H1 (cell line): ENCODE measurements at regions not wholly inside any gene's neighbourhood (a gene's known extent, or its start where the extent isn't known, plus 50 kb on each side); places are given as distances from the start of the nearest gene placed in this dataset.

ENCODE experiments used
- CTCF ChIA-PET: fragments of 300-600 bp; sonication (Branson Sonifier 250); formaldehyde crosslinking; loops from one replicate; lab custom pipeline; 2021; ENCODE audit not compliant: partially characterized antibody; lab: Charles Lee
- POLR2A ChIA-PET: fragments of 300-600 bp; sonication (Branson Sonifier 250); formaldehyde crosslinking; loops from one replicate; lab custom pipeline; 2021; ENCODE audit warnings: inconsistent platforms; ENCODE audit not compliant: partially characterized antibody; lab: Charles Lee
- DNase-seq, 2 experiments: peaks; one replicate each; pipeline versions ENCODE4 v3.0.0 to v3.0.0-alpha.2; 2010 to 2022; ENCODE audit warnings: low spot score in 2 of 2, low read depth in 1 of 2, mixed read lengths in 1 of 2
- FAIRE-seq: peaks from 2 replicates; lab custom pipeline; 2011; peaks lifted over from hg19 to GRCh38; lab: Jason Lieb, UNC
- H2AFZ ChIP-seq: 2 replicates; pipeline ENCODE4 v1.8.1; 2012; ENCODE audit warnings: low read length, inconsistent platforms
- H2AK5ac ChIP-seq: 2 replicates; pipeline ENCODE4 v1.6.1; 2013; ENCODE audit warnings: low read depth, low read length
- H2BK120ac ChIP-seq: replicated peaks from 2 replicates; pipeline ENCODE3; 2013; ENCODE audit warnings: low read depth, low read length, inconsistent platforms
- H2BK12ac ChIP-seq: 2 replicates; pipeline ENCODE4 v1.6.1; 2013; ENCODE audit warnings: low read depth, low read length
- H2BK15ac ChIP-seq: 2 replicates; pipeline ENCODE4 v1.6.1; 2013; ENCODE audit warnings: low read length
- H2BK20ac ChIP-seq: 2 replicates; pipeline ENCODE4 v1.6.1; 2013; ENCODE audit warnings: low read length
- H2BK5ac ChIP-seq: 2 replicates; pipeline ENCODE4 v1.6.1; 2013; ENCODE audit warnings: low read depth, low read length
- H3K14ac ChIP-seq: 2 replicates; pipeline ENCODE4 v1.6.1; 2013; ENCODE audit warnings: inconsistent platforms; ENCODE audit not compliant: insufficient read length
- H3K18ac ChIP-seq: 2 replicates; pipeline ENCODE4 v1.6.1; 2013; ENCODE audit warnings: low read length; ENCODE audit errors: extremely low read depth
- H3K23ac ChIP-seq: 2 replicates; pipeline ENCODE4 v1.6.1; 2013; ENCODE audit warnings: inconsistent platforms; ENCODE audit not compliant: insufficient read length
- H3K23me2 ChIP-seq: 2 replicates; pipeline ENCODE4 v1.6.1; 2013; ENCODE audit warnings: low read depth, low read length
- H3K27ac ChIP-seq: 2 replicates; pipeline ENCODE4 v1.6.1; 2011; ENCODE audit warnings: low read depth, low read length, inconsistent platforms
- H3K27me3 ChIP-seq, 4 experiments: replicated peaks in 1 of 4; 1 replicate in 1 of 4; 2 replicates in 3 of 4; pipeline versions ENCODE4 v1.6.1 to v1.8.1; 2011 to 2013; ENCODE audit warnings: low read length in 3 of 4, mild to moderate bottlenecking in 3 of 4, inconsistent platforms in 2 of 4, mixed read lengths in 2 of 4, moderate library complexity in 1 of 4; ENCODE audit not compliant: control insufficient read depth in 3 of 4, insufficient read depth in 3 of 4; ENCODE audit errors: extremely low read depth in 1 of 4
- H3K36me3 ChIP-seq, 4 experiments: 2 replicates each; pipeline versions ENCODE4 v1.6.1 to v1.8.1; 2011 to 2013; ENCODE audit warnings: mild to moderate bottlenecking in 4 of 4, low read length in 3 of 4, moderate library complexity in 2 of 4, control low read depth in 1 of 4, inconsistent platforms in 1 of 4; ENCODE audit not compliant: insufficient read depth in 4 of 4, control insufficient read depth in 2 of 4
- H3K4ac ChIP-seq: replicated peaks from 2 replicates; pipeline ENCODE3; 2013; ENCODE audit warnings: low read length, low read depth, mixed read lengths, inconsistent platforms; ENCODE audit not compliant: insufficient read length
- H3K4me1 ChIP-seq, 4 experiments: replicated peaks in 1 of 4; 1 replicate in 1 of 4; 2 replicates in 3 of 4; pipeline versions ENCODE4 v1.6.1 to v1.8.1; 2011 to 2013; ENCODE audit warnings: low read length in 3 of 4, inconsistent platforms in 2 of 4, mixed read lengths in 1 of 4; ENCODE audit not compliant: insufficient read depth in 4 of 4, control insufficient read depth in 3 of 4
- H3K4me2 ChIP-seq, 2 experiments: 2 replicates each; pipeline versions ENCODE4 v1.6.1 to v1.8.1; 2011 to 2013; ENCODE audit warnings: low read depth in 2 of 2, low read length in 2 of 2, control low read depth in 1 of 2, inconsistent platforms in 1 of 2, mild to moderate bottlenecking in 1 of 2; ENCODE audit not compliant: insufficient read depth in 1 of 2
- H3K4me3 ChIP-seq, 4 experiments: fragments of 200-600, 300-600 bp in 1 of 4; sonication (generic), shearing (Covaris generic), sonication (Bioruptor Twin) in 1 of 4; 2 replicates each; pipeline versions ENCODE4 v1.5.1 to v1.8.1; 2011 to 2016; ENCODE audit warnings: low read length in 4 of 4, low read depth in 3 of 4, control low read depth in 2 of 4, inconsistent platforms in 2 of 4, mild to moderate bottlenecking in 2 of 4, mixed read lengths in 1 of 4, moderate library complexity in 1 of 4; ENCODE audit not compliant: insufficient read depth in 2 of 4; ENCODE audit errors: extremely low read depth in 1 of 4
- H3K56ac ChIP-seq: replicated peaks from 2 replicates; pipeline ENCODE3; 2013; ENCODE audit warnings: low read depth, mild to moderate bottlenecking, mixed read lengths, low read length, inconsistent platforms; ENCODE audit not compliant: insufficient read length
- H3K79me1 ChIP-seq: 2 replicates; pipeline ENCODE4 v1.6.1; 2013; ENCODE audit warnings: low read depth, low read length, control low read depth
- H3K79me2 ChIP-seq, 2 experiments: 2 replicates each; pipeline versions ENCODE4 v1.6.1 to v1.8.1; 2012 to 2013; ENCODE audit warnings: low read length in 2 of 2, mild to moderate bottlenecking in 2 of 2, inconsistent platforms in 1 of 2; ENCODE audit not compliant: insufficient read depth in 2 of 2, control insufficient read depth in 1 of 2
- H3K9ac ChIP-seq, 4 experiments: replicated peaks in 1 of 4; 1 replicate in 1 of 4; 2 replicates in 3 of 4; pipeline versions ENCODE4 v1.6.1 to v1.8.1; 2011 to 2013; ENCODE audit warnings: low read depth in 3 of 4, low read length in 3 of 4, control low read depth in 2 of 4, mild to moderate bottlenecking in 2 of 4, moderate library complexity in 2 of 4, inconsistent platforms in 1 of 4; ENCODE audit errors: extremely low read depth in 1 of 4
- H3K9me3 ChIP-seq, 2 experiments: 2 replicates each; pipeline versions ENCODE4 v1.6.1 to v1.8.1; 2012 to 2013; ENCODE audit warnings: mild to moderate bottlenecking in 2 of 2, moderate library complexity in 2 of 2, control low read depth in 1 of 2, inconsistent platforms in 1 of 2, low read depth in 1 of 2, low read length in 1 of 2, mixed read lengths in 1 of 2; ENCODE audit not compliant: insufficient read depth in 2 of 2
- H4K20me1 ChIP-seq, 2 experiments: replicated peaks in 1 of 2; 2 replicates each; pipeline versions ENCODE3 to v1.8.1; 2011 to 2013; ENCODE audit warnings: inconsistent platforms in 2 of 2, low read length in 2 of 2, mild to moderate bottlenecking in 1 of 2; ENCODE audit not compliant: insufficient read depth in 2 of 2, control insufficient read depth in 1 of 2
- H4K5ac ChIP-seq: 2 replicates; pipeline ENCODE4 v1.6.1; 2013; ENCODE audit warnings: low read length, low read depth, mixed read lengths, inconsistent platforms; ENCODE audit not compliant: insufficient read length
- H4K8ac ChIP-seq: 2 replicates; pipeline ENCODE4 v1.8.0; 2013; ENCODE audit warnings: mild to moderate bottlenecking, moderate library complexity, low read length, inconsistent platforms; ENCODE audit not compliant: insufficient read depth; ENCODE audit errors: extremely low read depth
- H4K91ac ChIP-seq: replicated peaks from 2 replicates; pipeline ENCODE3; 2013; ENCODE audit warnings: low read length, mixed read lengths, inconsistent platforms; ENCODE audit not compliant: insufficient read length
- ATF2 ChIP-seq: IDR thresholded peaks from 2 replicates; pipeline ENCODE4 v1.6.1; 2012; ENCODE audit warnings: low read length, inconsistent platforms
- BCL11A ChIP-seq, 2 experiments: IDR thresholded peaks; one replicate each; pipeline ENCODE4 v1.6.1; 2011; ENCODE audit warnings: low read depth in 2 of 2, low read length in 2 of 2, mild to moderate bottlenecking in 2 of 2
- EZH2 ChIP-seq: fragments of 200-600 bp; sonication (generic); IDR thresholded peaks from 2 replicates; pipeline ENCODE4 v1.7.1; 2012; ENCODE audit warnings: low read depth, mild to moderate bottlenecking, moderate library complexity, low read length, inconsistent platforms; ENCODE audit not compliant: severe bottlenecking
- FOSL1 ChIP-seq: IDR thresholded peaks from 2 replicates; pipeline ENCODE4 v1.6.1; 2011; ENCODE audit warnings: mild to moderate bottlenecking, low read depth, low read length, moderate library complexity; ENCODE audit not compliant: insufficient read depth
- KDM1A ChIP-seq: fragments of 200-600, 300-600 bp; sonication (generic); IDR thresholded peaks from 2 replicates; pipeline ENCODE4 v1.7.1; 2016; ENCODE audit warnings: mild to moderate bottlenecking, low read length, borderline replicate concordance
- KDM4A ChIP-seq: IDR thresholded peaks from one replicate; pipeline ENCODE4 v1.7.1; 2012; ENCODE audit warnings: low read depth, mild to moderate bottlenecking, moderate library complexity, low read length, inconsistent platforms; ENCODE audit not compliant: severe bottlenecking
- MAFK ChIP-seq: IDR thresholded peaks from 2 replicates; pipeline ENCODE4 v1.6.1; 2012; ENCODE audit warnings: low read depth, mild to moderate bottlenecking, improper control_type of control experiment, low read length
- POU5F1 ChIP-seq: IDR thresholded peaks from 2 replicates; pipeline ENCODE4 v1.6.1; 2011; ENCODE audit warnings: low read depth, mild to moderate bottlenecking, low read length, moderate library complexity
- SIRT6 ChIP-seq: IDR thresholded peaks from one replicate; pipeline ENCODE4 v1.7.1; 2012; ENCODE audit warnings: low read length, inconsistent platforms
- TAF7 ChIP-seq: optimal IDR thresholded peaks from 2 replicates; pipeline ENCODE3; 2011; ENCODE audit warnings: low read depth, mild to moderate bottlenecking, inconsistent platforms, low read length, moderate library complexity, borderline replicate concordance
- TCF12 ChIP-seq: IDR thresholded peaks from 2 replicates; pipeline ENCODE4 v1.6.1; 2011; ENCODE audit warnings: low read depth, mild to moderate bottlenecking, low read length
- YY1 ChIP-seq: IDR thresholded peaks from 2 replicates; pipeline ENCODE4 v1.6.1; 2011; ENCODE audit warnings: low read depth, mild to moderate bottlenecking, low read length
- ZNF274 ChIP-seq: IDR thresholded peaks from 2 replicates; pipeline ENCODE4 v1.7.0; 2012; ENCODE audit warnings: low read length, borderline replicate concordance; ENCODE audit errors: extremely low read depth
- WGBS, 2 experiments: shearing (Covaris generic) in 1 of 2; methylation state at CpG; one replicate each; pipeline versions ENCODE4 v1.1.6 to v1.1.7; 2013 to 2015; ENCODE audit warnings: low lambda C conversion rate in 2 of 2, mixed read lengths in 2 of 2, inconsistent platforms in 1 of 2, low coverage in 1 of 2, missing lambda C conversion rate in 1 of 2; ENCODE audit not compliant: insufficient replicate concordance in 2 of 2, insufficient coverage in 1 of 2, insufficient read length in 1 of 2; ENCODE audit errors: extremely low coverage in 1 of 2, missing lambda C conversion rate in 1 of 2; 5-methylcytosine and 5-hydroxymethylcytosine counted together

GRCh38 chr18:34025191-34025801 lies 199.4 kb downstream of the NOL4 start:
- no peak overlapping the region for H4K8ac ChIP-seq
- no peak overlapping the region for H3K27ac ChIP-seq
- H3K9ac ChIP-seq = no peak overlapping the region
- no peaks in the 10 kb centered on the region for H3K79me1 ChIP-seq
- no peak overlapping the region for H3K4me2 ChIP-seq
- H2BK12ac ChIP-seq = no peak overlapping the region
- ChIA-PET POLR2A (no interaction called here), CTCF (interaction anchor here (0.6 kb wide), 1 partner anchor 693 kb away, joined by 3 read pairs; no protein-coding TSS in a partner anchor)
- H4K5ac ChIP-seq = no peak overlapping the region
- no peak overlapping the region for H3K56ac ChIP-seq
- H3K4ac ChIP-seq = no peak overlapping the region
- DNase-seq (no peak), FAIRE-seq (no peak)
- no peak overlapping the region for H3K18ac ChIP-seq
- H3K4me3 ChIP-seq = no peak overlapping the region
- H3K23ac ChIP-seq = no peak overlapping the region
- no peak overlapping the region for H3K14ac ChIP-seq
- H3K23me2 ChIP-seq = no peaks in the 10 kb centered on the region
- no peaks in the 10 kb centered on the region for H4K20me1 ChIP-seq
- H2AK5ac ChIP-seq = no peak overlapping the region
- no peaks in the 10 kb centered on the region for H3K4me1 ChIP-seq
- no peak overlapping the region for H4K91ac ChIP-seq
- no peak overlapping the region for H2AFZ ChIP-seq
- H2BK15ac ChIP-seq = no peak overlapping the region
- no peaks in the 10 kb centered on the region for H3K9me3 ChIP-seq
- no peak overlapping the region for H2BK5ac ChIP-seq
- WGBS, 2 experiments = 94% methylated on average over 1 of the region's 1 CpG; no CpG with 5 or more reads in 1 of the 2 experiments
- H3K36me3 ChIP-seq = no peaks in the 10 kb centered on the region
- no peak overlapping the region for H2BK120ac ChIP-seq
- no peaks in the 10 kb centered on the region for H3K79me2 ChIP-seq
- H2BK20ac ChIP-seq = no peak overlapping the region
- no peaks in the 10 kb centered on the region for H3K27me3 ChIP-seq
- TF ChIP-seq EZH2 (no peak), FOSL1 (no peak), POU5F1 (no peak), ZNF274 (no peak), TAF7 (no peak), TCF12 (no peak), ATF2 (no peak), KDM1A (no peak), BCL11A (IDR thresholded peaks at IDR 0.05; ENCODE audit: low read depth in 2 of 2, low read length in 2 of 2) (no peak), KDM4A (no peak), MAFK (no peak), YY1 (no peak), SIRT6 (no peak)
